ENCODE measurements at regions not wholly inside any gene's neighbourhood (a gene's known extent, or its start where the extent isn't known, plus 50 kb on each side); places are given as distances from the start of the nearest gene placed in this dataset.

DNA sequence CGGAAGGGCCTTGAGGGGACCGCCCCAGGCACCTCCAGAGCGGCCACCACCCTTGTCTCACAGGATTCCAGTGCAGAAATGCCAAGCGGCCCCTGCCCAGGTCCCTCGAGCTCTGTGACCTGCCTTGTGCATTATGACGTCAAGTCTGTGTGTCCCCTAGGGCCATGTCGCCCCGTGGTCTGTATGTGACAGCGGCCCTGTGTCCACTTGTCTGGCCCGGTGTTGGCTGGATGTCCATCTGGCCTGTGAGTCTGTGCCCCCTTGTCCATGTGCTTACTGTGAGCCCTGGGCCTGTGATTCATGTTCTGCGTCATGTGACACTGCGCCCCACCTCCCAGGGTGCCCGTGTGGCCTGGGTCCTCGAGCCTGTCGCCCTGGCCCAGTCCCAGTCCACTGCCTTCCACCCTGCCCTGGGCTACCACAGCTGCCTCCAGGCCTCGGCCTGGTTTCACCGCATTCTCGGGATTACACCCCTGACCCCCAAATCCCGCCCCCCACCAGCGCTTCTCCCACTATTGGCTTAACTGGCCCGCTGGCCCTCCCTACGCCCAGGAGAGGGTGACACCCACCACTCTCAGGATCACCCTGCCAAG lies 66.6 kb upstream of the ZNF722 start:
- ATAC-seq (ENCODE audit: low read depth), result no peak
- Mint-ChIP-seq H3K27ac (no peak overlapping the region), H3K4me3 (no peak overlapping the region), H3K27me3 (no peaks in the 10 kb centered on the region), H3K4me1 (no peaks in the 10 kb centered on the region), H3K36me3 (no peaks in the 10 kb centered on the region), H3K9me3 (peaks cover 6% of the 10 kb centered on the region)
- DNase-seq (ENCODE audit: low spot score in 2 of 2), result no peak
